ENCODE measurements at regions not wholly inside any gene's neighbourhood (a gene's known extent, or its start where the extent isn't known, plus 50 kb on each side); places are given as distances from the start of the nearest gene placed in this dataset.

- Histone ChIP-seq H3K56ac (replicated peaks; ENCODE audit: insufficient read length, low read depth, low read length) (no peak overlapping the region), H2AK5ac (ENCODE audit: low read depth, low read length) (no peak overlapping the region), H4K5ac (ENCODE audit: insufficient read length, low read depth, low read length) (no peak overlapping the region), H4K91ac (replicated peaks; ENCODE audit: insufficient read length, low read length) (no peak overlapping the region), H3K4me2 (ENCODE audit: insufficient read depth in 1 of 2, low read depth in 2 of 2, low read length in 2 of 2) (no peak overlapping the region), H3K79me1 (ENCODE audit: low read depth, low read length) (no peaks in the 10 kb centered on the region), H3K23me2 (ENCODE audit: low read depth, low read length) (no peaks in the 10 kb centered on the region), H2BK5ac (ENCODE audit: low read depth, low read length) (no peak overlapping the region), H4K8ac (ENCODE audit: extremely low read depth, insufficient read depth, low read length) (no peak overlapping the region), H3K4ac (replicated peaks; ENCODE audit: insufficient read length, low read depth, low read length) (no peak overlapping the region), H2BK15ac (ENCODE audit: low read length) (no peak overlapping the region), H3K4me1 (replicated peaks in 1 of 4; ENCODE audit: control insufficient read depth in 3 of 4, insufficient read depth in 4 of 4, low read length in 3 of 4) (no peaks in the 10 kb centered on the region), H3K79me2 (ENCODE audit: control insufficient read depth in 1 of 2, insufficient read depth in 2 of 2, low read length in 2 of 2) (no peaks in the 10 kb centered on the region), H4K20me1 (replicated peaks in 1 of 2; ENCODE audit: control insufficient read depth in 1 of 2, insufficient read depth in 2 of 2, low read length in 2 of 2) (no peaks in the 10 kb centered on the region), H3K27ac (ENCODE audit: low read depth, low read length) (no peak overlapping the region), H2BK20ac (ENCODE audit: low read length) (no peak overlapping the region), H3K36me3 (ENCODE audit: control insufficient read depth in 2 of 4, insufficient read depth in 4 of 4, low read length in 3 of 4) (no peaks in the 10 kb centered on the region), H3K9me3 (ENCODE audit: insufficient read depth in 2 of 2, low read depth in 1 of 2, low read length in 1 of 2) (no peaks in the 10 kb centered on the region), H2BK12ac (ENCODE audit: low read depth, low read length) (no peak overlapping the region), H3K14ac (ENCODE audit: insufficient read length) (no peak overlapping the region), H2AFZ (ENCODE audit: low read length) (no peak overlapping the region), H3K18ac (ENCODE audit: extremely low read depth, low read length) (no peak overlapping the region), H3K9ac (replicated peaks in 1 of 4; ENCODE audit: extremely low read depth in 1 of 4, low read depth in 3 of 4, low read length in 3 of 4) (no peak overlapping the region), H3K23ac (ENCODE audit: insufficient read length) (no peak overlapping the region), H3K4me3 (ENCODE audit: extremely low read depth in 1 of 4, insufficient read depth in 2 of 4, low read depth in 3 of 4, low read length in 4 of 4) (no peak overlapping the region), H2BK120ac (replicated peaks; ENCODE audit: low read depth, low read length) (no peak overlapping the region), H3K27me3 (replicated peaks in 1 of 4; ENCODE audit: control insufficient read depth in 3 of 4, extremely low read depth in 1 of 4, insufficient read depth in 3 of 4, low read length in 3 of 4) (no peaks in the 10 kb centered on the region)
- 54% methylated on average over 6 of the region's 6 CpGs; no CpG with 5 or more reads in 1 of the 2 experiments for WGBS, 2 experiments (ENCODE audit: extremely low coverage in 1 of 2, insufficient coverage in 1 of 2, insufficient read length in 1 of 2, insufficient replicate concordance in 2 of 2, low coverage in 1 of 2, low lambda C conversion rate in 2 of 2, missing lambda C conversion rate in 1 of 2)
- POLR2A ChIA-PET (ENCODE audit: partially characterized antibody), result no interaction called here
- CTCF ChIA-PET (ENCODE audit: partially characterized antibody), result interaction anchor here (0.6 to 7.3 kb wide), 61 partner anchors 9 to 1345 kb away, joined by 3 to 87 read pairs (median 4); no protein-coding TSS in a partner anchor
- FAIRE-seq (peak; percentile 70), DNase-seq (ENCODE audit: low read depth in 1 of 2, low spot score in 2 of 2) (peak; percentile 7 to 69)
- TF ChIP-seq CTCF (IDR thresholded peaks at IDR 0.05; ENCODE audit: control extremely low read depth in 1 of 3, insufficient read depth in 1 of 3, low read depth in 1 of 3, low read length in 3 of 3) (peak in 2 of 3 experiments; percentile 53 to 69; a peak in 3 of 4 replicates), RXRA (IDR thresholded peaks at IDR 0.05; ENCODE audit: insufficient read depth, low read depth, low read length) (no peak), SRF (IDR thresholded peaks at IDR 0.05; ENCODE audit: low read depth, low read length) (no peak), KDM1A (IDR thresholded peaks at IDR 0.05; ENCODE audit: borderline replicate concordance, low read length) (no peak), RAD21 (IDR thresholded peaks at IDR 0.05 in 1 of 2, conservative IDR thresholded peaks at IDR 0.05 in 1 of 2; ENCODE audit: low read depth in 2 of 2, low read length in 2 of 2) (peak; percentile 86 to 87)
Measured at GRCh38 chr3:30199096-30199759, 407.2 kb upstream of the TGFBR2 start.
